Renal pelvis (tissue), 1 donor: ENCODE measurements at regions not wholly inside any gene's neighbourhood (a gene's known extent, or its start where the extent isn't known, plus 50 kb on each side); places are given as distances from the start of the nearest gene placed in this dataset.

Experiments used
- DNase-seq: peaks from one replicate; pipeline ENCODE4 v3.0.0-alpha.2; 2013

DNA sequence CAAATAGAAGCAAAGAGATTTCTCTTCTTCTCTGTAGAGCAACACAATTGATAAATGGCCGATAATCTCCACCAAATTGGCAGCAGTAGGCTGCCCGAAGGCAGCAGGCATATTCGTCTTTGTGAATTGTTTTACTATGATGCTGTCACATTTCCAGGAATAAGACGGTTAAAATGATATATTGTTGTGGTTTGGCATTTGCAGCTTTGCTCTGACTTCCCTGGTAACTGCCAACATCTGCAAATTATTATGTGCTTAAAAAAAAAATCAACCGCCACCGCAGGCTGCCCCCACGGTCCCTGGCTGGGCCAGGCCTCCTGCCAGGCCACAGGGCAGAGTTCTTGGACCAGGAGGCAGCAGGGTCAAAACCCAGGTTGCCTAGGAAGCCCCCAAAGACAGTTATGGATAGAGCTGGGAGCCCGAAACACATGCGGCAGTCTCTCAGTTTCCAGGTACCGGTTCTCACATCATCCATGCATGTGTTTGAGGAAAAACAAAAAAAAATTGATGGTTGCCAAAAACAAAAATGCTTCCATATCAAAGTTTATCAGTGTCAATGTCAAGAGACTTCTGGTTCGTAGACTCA, 179.3 kb downstream of the ETS2 start:
- DNase-seq, result no peak

- DNase-seq, result no peak
These were observed 178.8 kb downstream of the ETS2 start for GRCh38 chr21:38984568-38984967.

DNA sequence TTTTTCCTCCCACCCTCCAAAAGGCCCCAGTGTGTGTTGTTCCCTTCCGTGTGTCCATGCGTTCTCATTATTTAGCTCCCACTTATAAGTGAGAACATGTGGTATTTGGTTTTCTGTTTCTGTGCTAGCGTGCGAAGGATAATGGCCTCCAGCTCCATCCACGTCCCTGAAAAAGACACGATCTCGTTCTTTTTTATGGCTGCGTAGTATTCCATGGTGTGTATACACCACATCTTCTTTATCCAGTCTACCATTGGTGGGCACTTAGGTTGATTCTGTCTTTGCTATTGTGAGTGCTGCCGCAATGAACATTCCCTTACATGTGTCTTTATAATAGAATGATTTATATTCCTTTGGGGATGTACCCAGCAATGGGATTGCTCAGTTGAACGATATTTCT, 177.8 kb downstream of the ETS2 start:
- DNase-seq, result no peak

GRCh38 chr21:38982804-38983203, 177.1 kb downstream of the ETS2 start:
- DNase-seq, result no peak

DNA sequence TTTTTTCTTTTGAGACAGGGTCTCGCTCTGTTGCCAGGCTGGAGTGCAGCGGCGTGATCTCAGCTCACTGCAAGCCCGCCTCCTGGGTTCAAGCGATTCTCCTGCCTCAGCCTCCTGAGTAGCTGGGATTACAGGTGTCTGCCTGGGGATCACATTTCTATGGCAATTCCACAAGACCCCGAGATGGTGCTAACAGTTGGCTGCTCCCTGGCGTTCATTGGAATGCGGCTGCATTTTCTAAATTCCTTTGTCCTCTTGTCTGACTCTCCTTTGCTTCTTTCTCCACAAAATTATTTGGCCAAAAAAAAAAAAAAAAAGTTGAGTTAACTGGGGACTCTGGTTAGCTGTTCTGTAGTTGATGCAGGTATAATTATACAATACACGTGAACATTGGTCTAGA, 176.4 kb downstream of the ETS2 start:
- DNase-seq, result no peak

DNA sequence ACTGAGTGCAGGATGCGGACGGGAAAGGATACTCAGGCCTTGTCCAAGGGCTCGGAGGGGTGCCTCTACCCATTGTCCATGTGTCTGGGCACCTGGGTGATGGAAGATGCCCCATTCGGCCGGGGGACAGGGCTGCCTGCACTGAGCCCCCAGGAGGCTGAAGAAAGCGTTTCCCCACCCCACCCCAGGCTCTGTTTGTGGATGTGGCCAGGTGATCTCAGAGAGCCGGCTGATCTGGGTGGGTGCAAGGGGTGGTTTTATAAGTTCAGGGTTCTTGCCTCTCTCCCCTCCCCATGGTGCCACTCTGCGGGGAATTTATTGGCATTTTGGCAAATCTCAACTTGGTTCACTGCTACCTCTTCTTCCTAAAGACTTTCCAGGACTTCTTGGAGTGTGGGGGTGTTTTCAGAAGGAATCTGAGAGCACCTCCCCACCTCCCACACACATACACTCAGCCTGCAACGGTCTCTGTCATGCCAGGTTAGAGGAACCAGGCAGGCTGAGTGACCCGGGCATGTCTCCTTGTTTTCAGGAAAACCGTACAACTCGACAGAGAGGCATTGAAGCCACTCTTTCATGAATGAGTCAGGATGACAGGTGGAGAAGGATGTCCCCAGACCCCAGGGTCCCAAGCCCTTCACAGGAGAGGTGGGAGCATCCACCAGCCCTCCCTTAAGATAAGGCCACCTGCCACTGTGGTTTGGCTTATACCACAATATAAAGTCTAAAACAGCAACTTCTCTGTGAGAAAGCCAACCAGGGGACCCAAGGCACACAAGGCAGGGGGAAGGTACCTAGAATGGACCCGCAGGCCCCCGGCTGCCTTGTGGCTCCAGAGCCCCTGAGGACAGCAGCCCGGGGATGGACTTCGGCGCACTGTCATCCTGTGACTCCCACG, 174.9 kb downstream of the ETS2 start:
- no peak for DNase-seq

GRCh38 chr21:38979271-38980121, 173.8 kb downstream of the ETS2 start:
- DNase-seq, result no peak

- DNase-seq, result no peak
These were observed 171.2 kb downstream of the ETS2 start for GRCh38 chr21:38976900-38977299.

DNA sequence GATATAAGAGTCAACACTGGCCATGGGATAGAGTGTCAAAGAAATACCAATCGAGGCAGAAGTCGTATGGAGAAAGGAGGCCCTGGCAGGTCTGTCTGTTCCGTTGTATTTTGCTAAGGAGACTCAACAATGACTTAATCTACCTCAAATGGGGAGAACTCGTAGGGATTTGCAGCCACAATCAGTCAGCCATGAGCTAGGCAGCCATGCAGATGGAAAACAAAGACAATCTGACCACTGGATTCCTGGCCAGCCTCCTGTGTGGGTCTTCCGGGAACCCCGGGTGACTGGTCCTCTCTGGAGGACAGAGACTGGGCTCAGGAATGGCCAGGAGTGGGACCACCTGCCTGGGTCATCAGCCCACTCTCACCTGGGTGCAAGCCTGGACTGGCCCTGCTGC, 167.8 kb downstream of the ETS2 start:
- DNase-seq, result no peak

DNA sequence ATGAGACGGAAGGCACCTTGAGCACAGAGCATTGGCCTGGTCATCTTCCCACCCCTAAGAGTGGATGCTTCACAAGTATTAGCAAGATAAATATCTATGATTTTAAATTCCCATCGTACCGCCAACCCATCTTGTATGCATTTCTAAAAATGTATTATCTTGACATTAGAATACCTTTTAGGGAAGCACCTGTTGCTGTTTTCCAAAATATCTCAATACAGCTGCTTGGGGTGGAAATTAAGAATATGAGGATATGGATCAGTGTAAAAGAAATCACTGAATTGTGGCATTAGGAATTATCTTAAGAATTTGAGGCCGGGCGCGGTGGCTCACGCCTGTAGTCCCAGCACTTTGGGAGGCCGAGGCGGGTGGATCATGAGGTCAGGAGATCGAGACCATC, 166.3 kb downstream of the ETS2 start:
- no peak for DNase-seq

DNA sequence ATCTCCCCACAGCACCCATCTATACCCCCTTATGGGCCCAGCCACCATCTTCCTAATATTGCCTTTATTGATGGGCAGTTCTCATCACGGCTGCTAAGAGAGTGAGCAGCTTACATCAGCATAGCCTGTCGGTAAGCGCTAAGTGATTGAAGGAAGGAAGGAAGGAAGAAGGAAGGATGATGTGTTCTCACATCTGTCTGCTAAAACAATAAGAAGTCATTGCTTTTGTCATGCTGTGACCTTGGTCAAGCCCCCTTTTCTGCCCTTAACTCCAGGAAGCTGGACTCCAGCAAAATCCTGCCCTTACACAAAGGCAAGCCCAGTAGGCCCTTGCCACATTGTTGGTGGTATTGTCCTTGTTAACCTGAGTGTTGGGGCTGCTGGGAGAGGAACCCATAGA, 165.0 kb downstream of the ETS2 start:
- DNase-seq, result no peak

DNA sequence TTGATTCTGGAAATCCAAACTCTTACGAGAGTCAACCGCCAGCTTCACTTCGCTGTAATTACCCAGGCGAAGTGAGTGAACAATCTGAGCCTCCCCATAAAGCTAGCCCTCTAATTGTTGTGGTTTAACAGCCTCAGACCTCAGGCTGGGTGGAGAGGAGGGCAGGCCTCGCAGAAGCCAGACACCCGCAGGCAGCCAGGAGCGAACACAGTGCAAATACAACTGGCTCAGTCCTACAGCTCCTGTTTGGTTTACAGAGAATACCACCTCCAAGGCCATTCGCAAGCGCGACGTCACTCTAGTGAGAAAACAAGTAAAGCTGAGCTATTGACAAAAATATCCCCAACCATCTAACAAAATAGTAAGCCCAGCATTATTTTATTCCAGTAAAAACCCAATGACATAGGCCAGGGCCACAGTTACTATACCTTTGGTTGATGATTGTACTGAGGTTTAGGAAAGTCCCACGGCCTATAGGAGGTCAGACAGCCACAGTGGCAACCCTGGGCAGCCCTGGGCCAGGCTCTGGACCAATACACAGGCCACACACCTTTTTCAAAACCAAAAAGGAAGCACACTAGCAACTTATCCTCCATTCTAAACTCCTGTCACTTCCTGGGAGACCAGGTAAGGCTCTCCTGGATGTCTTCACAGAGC, 163.3 kb downstream of the ETS2 start:
- DNase-seq, result no peak

- no peak for DNase-seq
These were observed 160.3 kb downstream of the ETS2 start for GRCh38 chr21:38965910-38966504.

DNA sequence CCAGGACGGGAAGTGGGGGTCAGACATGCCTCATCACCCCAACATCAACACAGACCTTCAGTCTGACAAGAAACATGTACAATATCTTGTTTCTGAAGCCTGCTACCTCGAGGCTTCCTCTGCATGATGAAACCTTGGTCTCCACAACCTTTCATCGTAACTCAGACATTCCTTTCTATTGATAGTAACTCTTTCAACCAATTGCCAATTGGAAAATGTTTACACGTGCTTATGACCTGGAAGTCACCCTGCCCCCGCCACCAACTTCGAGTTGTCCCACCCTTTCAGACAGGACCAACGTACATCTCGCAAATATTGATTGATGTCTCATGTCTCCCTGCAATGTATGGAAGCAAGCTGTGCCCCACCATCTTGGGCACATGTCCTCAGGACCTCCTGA, 159.5 kb downstream of the ETS2 start:
- no peak for DNase-seq

DNA sequence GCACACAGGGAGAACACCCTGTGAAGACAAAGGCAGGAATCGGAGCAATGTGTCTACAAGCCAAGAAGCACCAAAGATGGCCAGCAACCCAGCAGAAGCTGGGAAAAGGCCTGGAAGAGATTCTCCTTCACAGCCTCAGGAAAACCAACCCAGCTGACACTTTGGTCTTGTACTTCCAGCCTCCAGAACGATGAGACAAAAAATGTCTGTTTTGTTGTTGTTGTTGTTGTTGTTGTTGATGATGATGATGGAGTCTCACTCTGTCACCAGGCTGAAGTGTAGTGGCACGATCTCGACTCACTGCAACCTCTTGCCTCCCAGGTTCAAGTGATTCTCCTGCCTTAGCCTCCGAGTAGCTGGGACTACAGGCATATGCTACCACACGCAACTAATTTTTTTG, 157.3 kb downstream of the ETS2 start:
- no peak for DNase-seq

- no peak for DNase-seq
These were observed 154.5 kb downstream of the ETS2 start for GRCh38 chr21:38960251-38960650.

DNA sequence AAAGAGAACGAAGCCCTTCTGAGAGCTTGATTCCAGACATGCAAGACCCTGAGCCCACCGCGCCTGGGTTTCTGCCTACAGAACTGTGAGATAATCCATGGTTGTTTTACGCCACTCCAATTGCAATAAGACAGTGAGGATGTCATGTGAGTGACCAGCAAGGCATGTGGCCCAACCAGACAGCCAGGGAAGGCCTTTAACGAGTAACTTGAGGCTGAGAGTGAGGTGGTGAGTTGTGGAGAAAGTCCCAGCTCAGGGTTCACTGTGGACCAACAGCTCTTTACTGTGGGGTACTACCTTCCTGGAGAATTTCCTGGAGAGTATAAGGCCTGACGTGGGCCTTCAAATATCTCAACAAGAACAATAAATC, 153.9 kb downstream of the ETS2 start:
- DNase-seq, result no peak

DNA sequence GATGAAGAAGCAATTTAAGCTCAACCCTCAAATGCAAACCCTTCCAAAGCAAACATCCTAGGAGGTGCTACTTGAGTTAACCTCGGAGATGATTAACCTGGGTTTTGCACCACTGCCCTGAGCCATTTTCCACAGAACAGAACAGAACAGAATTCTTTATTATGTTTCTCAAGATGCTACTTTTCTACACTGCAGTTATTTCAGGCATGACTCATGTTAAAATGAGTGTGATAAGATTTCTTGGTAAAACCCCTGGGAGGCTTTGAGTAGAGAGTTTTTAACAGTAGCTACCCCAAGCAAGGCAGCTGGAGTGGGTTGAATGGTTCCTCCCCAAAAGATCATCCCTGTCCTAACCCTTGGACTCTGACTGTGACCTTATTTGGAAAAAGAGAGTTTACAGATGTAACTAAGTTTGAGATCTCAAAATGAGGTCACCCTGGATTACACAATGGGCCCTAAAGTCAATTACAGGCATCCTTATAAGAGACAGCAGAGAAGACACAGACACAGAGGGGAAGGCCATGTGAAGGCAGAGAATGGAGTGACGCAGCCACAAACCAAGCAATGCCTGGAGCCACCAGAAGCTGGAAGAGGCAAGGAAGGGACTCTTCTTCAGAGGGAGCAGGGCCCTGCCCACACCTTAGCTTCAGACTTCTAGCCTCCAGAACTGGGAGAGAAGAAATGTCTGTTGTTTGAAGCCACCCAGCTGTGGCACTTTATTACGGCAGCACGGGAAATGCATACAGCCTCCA, 153.4 kb downstream of the ETS2 start:
- peak; percentile 42 for DNase-seq

GRCh38 chr21:38958323-38958705, 152.6 kb downstream of the ETS2 start:
- DNase-seq, result no peak

- DNase-seq, result no peak
These were observed 152.0 kb downstream of the ETS2 start for GRCh38 chr21:38957575-38958322.
